GM21825 (cell line): ENCODE measurements at regions not wholly inside any gene's neighbourhood (a gene's known extent, or its start where the extent isn't known, plus 50 kb on each side); places are given as distances from the start of the nearest gene placed in this dataset.

Experiments used
- ATAC-seq: cut with Tn5 transposase; IDR thresholded peaks from one replicate; pipeline ENCODE4 v1.9.1; 2021; ENCODE audit warnings: mild to moderate bottlenecking, moderate library complexity; ENCODE audit not compliant: unreplicated experiment

- ATAC-seq = no peak
These were observed 61.2 kb downstream of the KLF6 start for GRCh38 chr10:3723766-3724165.

- ATAC-seq = no peak
These were observed 64.6 kb downstream of the KLF6 start for GRCh38 chr10:3720228-3721019.

DNA sequence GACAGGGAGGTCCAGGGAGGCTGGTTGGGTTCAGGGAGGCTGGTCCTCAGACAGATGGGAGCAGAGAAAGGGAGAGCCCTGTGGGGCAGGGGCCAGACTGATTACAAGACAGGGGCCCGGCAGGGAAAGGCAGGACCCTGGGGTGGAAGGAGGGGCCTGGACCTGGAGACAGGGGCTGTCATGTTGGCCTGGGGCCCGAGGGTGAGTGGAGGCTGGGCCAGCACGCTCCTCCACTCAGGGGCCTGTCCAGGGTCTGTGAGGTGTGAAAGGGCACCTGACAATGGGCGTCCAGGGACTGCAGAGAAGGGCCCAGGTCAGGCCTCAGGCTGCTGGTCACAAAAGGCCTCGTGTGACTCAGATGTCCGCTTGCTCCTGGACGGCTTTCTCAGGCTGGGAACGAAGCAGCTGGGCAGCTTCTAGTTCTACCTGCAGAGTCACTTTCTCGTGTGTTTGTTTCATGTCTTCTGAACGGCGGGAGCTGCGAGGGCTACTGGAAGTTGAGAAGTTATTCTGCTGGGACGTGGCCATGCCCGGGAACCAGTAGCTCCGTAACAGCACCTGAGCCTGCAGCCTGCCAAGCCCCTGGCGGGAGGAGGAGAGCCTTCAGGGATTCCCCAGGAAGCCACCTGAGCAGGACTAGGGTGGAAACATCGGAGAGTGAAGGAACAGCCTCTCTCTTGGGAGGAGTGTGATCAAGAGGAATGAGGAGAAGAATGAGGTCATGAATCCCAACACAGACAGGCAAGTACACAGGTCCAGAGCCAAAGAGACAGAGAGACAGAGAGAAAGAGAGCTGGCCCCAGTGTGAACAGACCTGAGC is 65.8 kb downstream of the KLF6 start:
- ATAC-seq = no peak

DNA sequence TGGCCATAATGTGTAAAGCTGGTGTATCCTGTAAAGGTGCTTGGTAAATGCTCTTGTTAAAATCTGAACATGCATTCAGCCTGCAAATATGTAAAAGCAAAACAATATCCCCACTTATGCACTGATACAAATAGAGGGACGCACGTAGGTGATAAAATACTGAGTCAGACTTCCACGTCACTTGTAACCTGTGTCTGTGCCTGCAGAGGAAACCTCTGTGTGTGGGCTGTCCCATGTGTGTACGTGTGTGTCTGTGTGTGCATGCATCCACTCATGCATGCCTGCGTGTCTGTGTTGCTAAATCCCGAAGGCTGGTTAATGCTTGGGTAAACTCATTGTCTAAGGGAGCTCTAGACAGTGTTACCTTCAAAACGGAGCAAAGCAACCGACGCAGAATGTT is 68.9 kb downstream of the KLF6 start:
- no peak for ATAC-seq

- ATAC-seq = no peak
These were observed 70.0 kb downstream of the KLF6 start for GRCh38 chr10:3714967-3715366.

GRCh38 chr10:3714531-3714930 is 70.5 kb downstream of the KLF6 start:
- ATAC-seq = no peak

- no peak for ATAC-seq
These were observed 72.3 kb downstream of the KLF6 start for GRCh38 chr10:3712707-3713106.

GRCh38 chr10:3711918-3712317 is 73.1 kb downstream of the KLF6 start:
- no peak for ATAC-seq

GRCh38 chr10:3710764-3711163 is 74.2 kb downstream of the KLF6 start:
- ATAC-seq = no peak

DNA sequence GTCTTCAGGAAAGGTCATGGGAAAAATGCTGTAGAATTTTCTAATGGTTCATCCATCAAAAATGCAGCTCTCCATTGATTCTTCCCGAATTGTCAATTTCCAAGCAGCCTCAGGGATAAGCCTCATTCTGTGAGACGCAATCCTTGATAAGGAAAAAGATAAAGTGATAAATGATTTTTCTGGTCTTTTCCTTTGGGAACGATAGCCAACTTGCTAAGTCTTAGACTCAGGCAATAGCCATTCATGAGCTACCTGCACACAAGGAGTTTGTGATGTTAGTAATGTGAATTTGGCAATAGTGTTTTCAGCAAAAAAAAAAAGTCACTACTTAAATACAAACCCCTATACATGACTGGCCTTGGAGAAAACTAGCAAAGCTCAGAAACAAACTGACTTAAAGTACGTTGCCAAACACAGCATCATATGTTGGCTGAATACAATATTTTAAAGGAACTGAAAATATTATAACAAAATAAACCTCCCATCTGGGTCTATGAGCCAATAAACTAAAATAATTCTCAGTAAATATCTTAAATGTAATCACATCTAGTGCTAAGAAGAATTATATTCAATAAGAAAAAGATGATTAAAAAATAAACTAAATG is 75.5 kb downstream of the KLF6 start:
- ATAC-seq = no peak

DNA sequence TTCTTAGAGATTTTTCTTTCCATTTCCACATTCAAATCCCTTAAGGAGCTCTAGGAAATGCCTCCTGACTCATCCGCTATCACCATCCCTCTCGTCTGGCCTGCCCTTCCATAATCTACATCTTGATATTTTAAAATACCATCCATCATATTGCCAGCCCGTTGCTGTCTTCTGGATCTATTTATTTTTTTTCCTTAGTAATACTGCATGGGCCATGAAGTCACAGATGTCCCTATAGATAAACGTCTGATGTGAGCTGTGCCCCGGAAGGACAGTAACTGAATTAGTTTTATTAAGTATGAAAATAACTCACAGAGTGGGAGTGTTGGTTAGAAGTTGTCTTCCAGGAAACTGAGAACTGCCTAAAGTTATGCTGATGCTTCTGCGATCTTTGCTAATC is 76.2 kb downstream of the KLF6 start:
- ATAC-seq = no peak

DNA sequence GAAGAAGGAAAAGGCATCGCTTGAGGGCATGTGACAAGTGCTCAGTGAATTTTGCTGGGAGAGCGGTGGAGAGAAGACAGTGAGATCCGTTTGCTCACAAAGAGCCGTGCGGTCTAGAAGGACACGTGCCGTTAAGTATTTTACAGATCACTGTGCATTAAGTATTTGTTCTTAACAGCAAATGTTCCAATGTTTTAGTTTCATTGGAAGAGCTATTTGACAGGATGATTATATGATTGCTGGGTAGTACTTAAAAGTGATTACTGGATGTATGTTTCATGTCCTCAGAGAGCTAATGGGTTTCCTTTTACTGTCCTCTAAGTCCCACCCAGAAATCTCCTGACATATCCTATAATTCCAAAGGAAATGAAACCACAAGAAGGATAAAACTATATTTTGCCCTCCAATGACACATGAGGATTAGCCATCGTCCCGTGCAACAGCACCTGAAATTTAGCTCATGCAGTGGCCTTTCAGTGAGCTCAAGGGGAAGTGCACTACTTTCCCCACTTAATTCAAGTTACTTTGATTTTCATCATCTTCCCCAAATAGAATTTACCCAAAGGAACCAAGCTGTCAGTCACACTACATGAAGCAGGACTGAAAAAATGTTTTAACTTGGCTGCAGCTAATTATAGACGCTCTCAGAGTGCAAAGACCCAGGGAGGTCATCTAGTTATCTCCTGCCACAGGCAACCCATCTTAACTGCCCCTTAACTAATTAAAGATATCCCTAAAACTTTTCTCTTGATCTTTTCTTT is 80.3 kb downstream of the KLF6 start:
- ATAC-seq = no peak

- no peak for ATAC-seq
These were observed 82.4 kb downstream of the KLF6 start for GRCh38 chr10:3702569-3702968.

DNA sequence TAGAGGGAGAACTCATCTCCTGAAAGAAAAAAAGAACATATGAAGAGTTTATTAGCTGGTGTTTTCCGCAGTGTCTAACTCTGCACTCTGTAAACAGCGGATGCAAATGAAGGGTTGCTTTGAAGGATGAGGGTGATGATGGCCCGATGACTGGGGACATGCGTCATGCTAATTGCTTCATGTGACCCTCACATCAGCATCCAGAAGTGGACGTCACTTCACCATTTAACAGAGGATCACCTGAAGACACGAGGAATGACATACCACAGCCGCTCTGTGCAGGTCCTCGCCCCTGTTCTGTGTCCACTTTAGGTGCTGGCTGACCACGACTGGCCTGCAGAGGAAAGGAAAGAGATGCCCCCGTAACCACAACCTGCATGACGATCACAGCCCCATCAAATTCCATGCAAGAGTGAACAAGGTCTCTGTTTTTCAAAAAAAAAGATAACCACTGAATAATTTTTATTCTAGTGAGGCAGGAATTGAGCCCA is 82.9 kb downstream of the KLF6 start:
- no peak for ATAC-seq

DNA sequence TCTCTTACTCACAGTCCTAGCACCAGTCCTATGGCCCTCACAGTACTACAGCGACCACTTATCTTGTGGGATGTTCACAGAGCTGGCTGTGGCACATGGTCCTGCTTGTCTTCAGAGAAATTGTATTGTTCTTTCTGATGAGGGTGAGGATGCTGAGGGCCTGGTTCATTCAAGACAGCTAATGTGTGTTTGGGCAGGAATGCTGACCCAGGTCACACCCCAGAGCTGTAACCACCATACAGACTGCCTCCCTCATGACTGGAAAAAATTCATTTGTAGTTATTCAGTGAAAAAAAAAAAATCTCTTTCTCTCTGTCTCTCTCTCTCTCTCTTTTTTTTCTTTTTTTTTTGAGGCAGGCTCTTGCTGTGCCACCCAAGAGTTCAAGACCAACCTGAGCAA is 83.5 kb downstream of the KLF6 start:
- no peak for ATAC-seq

GRCh38 chr10:3700531-3701076 is 84.4 kb downstream of the KLF6 start:
- ATAC-seq = no peak

DNA sequence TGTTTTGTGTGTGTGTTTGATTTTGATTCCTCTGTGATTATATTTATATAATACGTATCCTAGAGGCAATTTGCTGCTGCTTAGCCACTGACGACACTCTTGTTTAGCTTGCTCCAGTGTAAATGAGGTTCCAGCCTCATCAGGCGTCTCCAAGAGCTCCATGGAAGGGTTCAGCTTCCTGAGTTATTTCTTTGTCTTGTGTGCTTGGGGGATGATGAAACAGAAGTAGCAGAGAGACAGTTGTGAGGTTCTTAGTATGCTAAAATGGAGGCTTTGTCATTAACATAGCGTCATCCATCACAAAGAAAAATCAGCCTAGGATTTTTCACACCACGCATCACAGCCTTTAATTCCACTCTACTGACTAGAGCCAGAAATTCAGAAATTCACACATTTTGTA is 85.1 kb downstream of the KLF6 start:
- ATAC-seq = no peak

GRCh38 chr10:3698312-3698711 is 86.7 kb downstream of the KLF6 start:
- ATAC-seq = no peak

DNA sequence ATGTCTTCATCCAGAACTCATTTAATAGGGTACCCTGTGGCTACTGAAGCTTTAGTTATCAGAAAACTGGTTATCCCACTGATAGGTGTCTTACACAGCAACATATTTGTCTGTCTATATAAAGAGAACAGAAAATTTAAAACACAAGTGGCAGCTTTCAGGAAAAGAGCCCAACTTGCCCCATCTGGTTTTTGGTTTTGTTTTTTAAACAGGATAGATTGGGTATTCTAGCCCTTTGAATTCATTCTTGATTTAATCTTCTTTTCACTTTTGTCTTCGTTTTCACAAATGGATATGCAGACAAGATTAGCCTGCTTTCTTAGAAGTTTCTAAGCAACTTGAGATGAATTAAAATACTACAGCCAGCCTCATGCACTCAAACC is 91.3 kb downstream of the KLF6 start:
- ATAC-seq = no peak

DNA sequence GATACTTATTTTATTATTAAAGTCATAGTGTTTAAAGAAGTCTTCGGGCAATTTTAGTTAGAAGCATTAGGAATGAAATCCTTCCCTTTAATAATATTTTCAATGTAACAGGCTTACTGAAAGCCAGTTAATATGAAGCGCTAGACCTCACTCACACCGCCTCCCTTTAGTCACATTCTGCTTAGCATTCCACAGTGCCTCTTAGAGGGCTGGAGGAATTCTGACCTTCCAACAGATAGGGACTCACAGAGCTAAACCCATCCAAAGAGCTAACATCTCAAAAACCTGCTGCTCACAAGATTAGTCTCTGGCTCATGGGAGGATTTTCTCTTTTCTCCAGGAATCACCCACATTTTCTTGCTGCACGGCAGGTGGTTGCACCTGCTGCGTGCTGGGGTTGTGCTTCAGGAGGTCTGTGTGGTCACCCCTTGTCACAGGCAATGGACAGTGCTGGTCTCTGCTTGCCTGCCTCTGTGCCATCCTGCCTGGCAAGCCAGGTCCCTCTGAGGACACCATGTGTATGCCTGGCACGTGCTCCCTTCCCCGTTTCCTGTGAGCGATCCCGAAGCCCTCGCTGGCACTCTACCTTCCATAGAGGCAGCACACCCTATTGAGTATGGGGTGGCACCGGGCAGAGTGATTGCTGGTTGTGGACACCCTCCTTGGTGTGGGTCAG is 91.8 kb downstream of the KLF6 start:
- ATAC-seq = no peak
